ENCODE measurements at regions not wholly inside any gene's neighbourhood (a gene's known extent, or its start where the extent isn't known, plus 50 kb on each side); places are given as distances from the start of the nearest gene placed in this dataset.

DNA sequence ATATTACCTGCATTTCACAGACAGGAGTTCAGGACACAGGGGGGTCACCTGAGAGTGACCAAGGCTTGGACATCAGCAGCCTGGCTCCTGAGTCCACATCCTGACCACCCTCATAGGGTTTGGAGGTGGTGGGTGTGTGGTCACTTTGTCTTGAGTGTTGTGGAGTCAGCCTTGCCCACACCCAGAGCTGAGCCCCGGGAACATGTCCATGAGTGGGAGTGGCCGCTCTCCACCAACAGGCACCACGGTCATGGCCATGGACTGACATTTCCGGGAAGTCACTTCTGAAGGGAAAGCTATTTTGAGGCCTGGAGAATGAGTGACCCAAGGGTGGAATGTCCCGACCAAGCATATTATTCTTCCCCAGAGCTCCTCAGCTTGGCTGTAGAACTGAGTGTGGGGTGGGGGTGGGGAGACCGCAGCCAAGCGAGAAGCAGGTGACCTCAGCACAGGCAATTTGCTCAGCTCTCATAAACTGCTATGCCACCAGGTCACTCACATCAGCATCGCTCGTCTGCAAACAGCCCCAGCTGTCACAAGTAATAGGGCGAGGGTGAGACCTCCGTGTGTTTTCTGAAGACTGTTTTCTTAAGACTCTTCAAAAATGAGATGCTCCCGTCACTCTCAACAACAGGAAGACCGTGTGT is 348.6 kb upstream of the CDH4 start:
- no peak for DNase-seq (ENCODE audit: extremely low spot score)
- ChIA-PET POLR2A (no interaction called here), CTCF (interaction anchor here (1.0 kb wide), 1 partner anchor 17 kb away, joined by 3 read pairs; no protein-coding TSS in a partner anchor)
- TF ChIP-seq, protein P1, sequence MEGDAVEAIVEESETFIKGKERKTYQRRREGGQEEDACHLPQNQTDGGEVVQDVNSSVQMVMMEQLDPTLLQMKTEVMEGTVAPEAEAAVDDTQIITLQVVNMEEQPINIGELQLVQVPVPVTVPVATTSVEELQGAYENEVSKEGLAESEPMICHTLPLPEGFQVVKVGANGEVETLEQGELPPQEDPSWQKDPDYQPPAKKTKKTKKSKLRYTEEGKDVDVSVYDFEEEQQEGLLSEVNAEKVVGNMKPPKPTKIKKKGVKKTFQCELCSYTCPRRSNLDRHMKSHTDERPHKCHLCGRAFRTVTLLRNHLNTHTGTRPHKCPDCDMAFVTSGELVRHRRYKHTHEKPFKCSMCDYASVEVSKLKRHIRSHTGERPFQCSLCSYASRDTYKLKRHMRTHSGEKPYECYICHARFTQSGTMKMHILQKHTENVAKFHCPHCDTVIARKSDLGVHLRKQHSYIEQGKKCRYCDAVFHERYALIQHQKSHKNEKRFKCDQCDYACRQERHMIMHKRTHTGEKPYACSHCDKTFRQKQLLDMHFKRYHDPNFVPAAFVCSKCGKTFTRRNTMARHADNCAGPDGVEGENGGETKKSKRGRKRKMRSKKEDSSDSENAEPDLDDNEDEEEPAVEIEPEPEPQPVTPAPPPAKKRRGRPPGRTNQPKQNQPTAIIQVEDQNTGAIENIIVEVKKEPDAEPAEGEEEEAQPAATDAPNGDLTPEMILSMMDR (IDR thresholded peaks at IDR 0.05; ENCODE audit: control extremely low read depth, extremely low read depth, low read depth, missing control alignments): no peak

- TF ChIP-seq, protein P1 (IDR thresholded peaks at IDR 0.05; ENCODE audit: control extremely low read depth, extremely low read depth, low read depth, missing control alignments): no peak
- ChIA-PET POLR2A (no interaction called here), CTCF (interaction anchor here (1.0 kb wide), 1 partner anchor 16 kb away, joined by 3 read pairs; no protein-coding TSS in a partner anchor)
- DNase-seq (ENCODE audit: extremely low spot score): no peak
Observed at GRCh38 chr20:60904730-60905129, 347.3 kb upstream of the CDH4 start.

DNA sequence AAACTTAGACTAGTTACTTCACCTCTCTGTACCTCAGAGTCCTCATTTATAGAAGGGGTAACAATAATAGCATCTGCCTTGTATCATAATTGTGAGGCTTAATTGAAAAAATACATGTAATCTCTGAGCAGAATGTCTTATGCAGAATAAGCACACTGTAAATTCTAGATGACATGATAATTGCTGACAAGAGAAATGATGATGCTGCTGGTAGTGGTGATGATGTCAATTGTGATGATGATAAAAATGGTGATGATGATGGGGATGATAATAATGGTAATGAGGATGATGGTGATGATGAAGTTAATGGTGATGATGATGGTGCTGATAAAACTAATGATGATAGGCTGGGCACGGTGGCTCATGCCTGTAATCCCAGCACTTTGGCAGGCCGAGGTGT is 346.1 kb upstream of the CDH4 start:
- DNase-seq (ENCODE audit: extremely low spot score): no peak
- CTCF ChIA-PET: no interaction called here
- TF ChIP-seq, protein P1 (IDR thresholded peaks at IDR 0.05; ENCODE audit: control extremely low read depth, extremely low read depth, low read depth, missing control alignments): no peak
- POLR2A ChIA-PET: no interaction called here

- TF ChIP-seq, protein P1 (IDR thresholded peaks at IDR 0.05; ENCODE audit: control extremely low read depth, extremely low read depth, low read depth, missing control alignments): no peak
- ChIA-PET CTCF (no interaction called here), POLR2A (no interaction called here)
- DNase-seq (ENCODE audit: extremely low spot score): no peak
Observed at GRCh38 chr20:60906555-60906954, 345.5 kb upstream of the CDH4 start.

DNA sequence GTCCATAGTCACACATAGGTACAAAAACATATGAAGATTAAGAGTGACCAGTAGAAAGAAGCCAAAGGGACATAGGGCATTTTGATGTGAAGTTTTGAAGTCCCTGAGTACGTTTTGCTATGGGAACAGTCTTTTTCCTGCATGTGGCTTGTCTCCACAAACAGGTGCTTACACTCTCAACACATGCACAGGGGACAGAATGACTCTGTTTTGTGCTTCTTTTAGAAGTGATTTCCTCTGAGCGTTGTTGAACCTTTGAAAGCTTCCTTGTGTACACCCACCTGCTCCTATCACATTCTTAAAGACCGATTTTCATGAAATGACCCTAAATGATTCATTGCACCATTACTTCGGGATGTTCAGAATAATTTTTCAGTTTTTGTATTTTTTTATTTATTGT is 338.8 kb upstream of the CDH4 start:
- POLR2A ChIA-PET: no interaction called here
- TF ChIP-seq, protein P1 (IDR thresholded peaks at IDR 0.05; ENCODE audit: control extremely low read depth, extremely low read depth, low read depth, missing control alignments): no peak
- no peak for DNase-seq (ENCODE audit: extremely low spot score)
- CTCF ChIA-PET: no interaction called here

GRCh38 chr20:60921022-60921622 is 330.9 kb upstream of the CDH4 start:
- ChIA-PET POLR2A (no interaction called here), CTCF (interaction anchor here (1.3 kb wide), 1 partner anchor 17 kb away, joined by 3 read pairs; no protein-coding TSS in a partner anchor)
- TF ChIP-seq, protein P1 (IDR thresholded peaks at IDR 0.05; ENCODE audit: control extremely low read depth, extremely low read depth, low read depth, missing control alignments): no peak
- DNase-seq (ENCODE audit: extremely low spot score): no peak
